H1 (cell line): ENCODE measurements at regions not wholly inside any gene's neighbourhood (a gene's known extent, or its start where the extent isn't known, plus 50 kb on each side); places are given as distances from the start of the nearest gene placed in this dataset.

Source experiments
- CTCF ChIA-PET: fragments of 300-600 bp; sonication (Branson Sonifier 250); formaldehyde crosslinking; loops from one replicate; lab custom pipeline; 2021; ENCODE audit not compliant: partially characterized antibody; lab: Charles Lee
- POLR2A ChIA-PET: fragments of 300-600 bp; sonication (Branson Sonifier 250); formaldehyde crosslinking; loops from one replicate; lab custom pipeline; 2021; ENCODE audit warnings: inconsistent platforms; ENCODE audit not compliant: partially characterized antibody; lab: Charles Lee
- DNase-seq, 2 experiments: peaks; one replicate each; pipeline versions ENCODE4 v3.0.0 to v3.0.0-alpha.2; 2010 to 2022; ENCODE audit warnings: low spot score in 2 of 2, low read depth in 1 of 2, mixed read lengths in 1 of 2
- FAIRE-seq: peaks from 2 replicates; lab custom pipeline; 2011; peaks lifted over from hg19 to GRCh38; lab: Jason Lieb, UNC
- H2AFZ ChIP-seq: 2 replicates; pipeline ENCODE4 v1.8.1; 2012; ENCODE audit warnings: low read length, inconsistent platforms
- H2AK5ac ChIP-seq: 2 replicates; pipeline ENCODE4 v1.6.1; 2013; ENCODE audit warnings: low read depth, low read length
- H2BK120ac ChIP-seq: replicated peaks from 2 replicates; pipeline ENCODE3; 2013; ENCODE audit warnings: low read depth, low read length, inconsistent platforms
- H2BK12ac ChIP-seq: 2 replicates; pipeline ENCODE4 v1.6.1; 2013; ENCODE audit warnings: low read depth, low read length
- H2BK15ac ChIP-seq: 2 replicates; pipeline ENCODE4 v1.6.1; 2013; ENCODE audit warnings: low read length
- H2BK20ac ChIP-seq: 2 replicates; pipeline ENCODE4 v1.6.1; 2013; ENCODE audit warnings: low read length
- H2BK5ac ChIP-seq: 2 replicates; pipeline ENCODE4 v1.6.1; 2013; ENCODE audit warnings: low read depth, low read length
- H3K14ac ChIP-seq: 2 replicates; pipeline ENCODE4 v1.6.1; 2013; ENCODE audit warnings: inconsistent platforms; ENCODE audit not compliant: insufficient read length
- H3K18ac ChIP-seq: 2 replicates; pipeline ENCODE4 v1.6.1; 2013; ENCODE audit warnings: low read length; ENCODE audit errors: extremely low read depth
- H3K23ac ChIP-seq: 2 replicates; pipeline ENCODE4 v1.6.1; 2013; ENCODE audit warnings: inconsistent platforms; ENCODE audit not compliant: insufficient read length
- H3K23me2 ChIP-seq: 2 replicates; pipeline ENCODE4 v1.6.1; 2013; ENCODE audit warnings: low read depth, low read length
- H3K27ac ChIP-seq: 2 replicates; pipeline ENCODE4 v1.6.1; 2011; ENCODE audit warnings: low read depth, low read length, inconsistent platforms
- H3K27me3 ChIP-seq, 4 experiments: replicated peaks in 1 of 4; 1 replicate in 1 of 4; 2 replicates in 3 of 4; pipeline versions ENCODE4 v1.6.1 to v1.8.1; 2011 to 2013; ENCODE audit warnings: low read length in 3 of 4, mild to moderate bottlenecking in 3 of 4, inconsistent platforms in 2 of 4, mixed read lengths in 2 of 4, moderate library complexity in 1 of 4; ENCODE audit not compliant: control insufficient read depth in 3 of 4, insufficient read depth in 3 of 4; ENCODE audit errors: extremely low read depth in 1 of 4
- H3K36me3 ChIP-seq, 4 experiments: 2 replicates each; pipeline versions ENCODE4 v1.6.1 to v1.8.1; 2011 to 2013; ENCODE audit warnings: mild to moderate bottlenecking in 4 of 4, low read length in 3 of 4, moderate library complexity in 2 of 4, control low read depth in 1 of 4, inconsistent platforms in 1 of 4; ENCODE audit not compliant: insufficient read depth in 4 of 4, control insufficient read depth in 2 of 4
- H3K4ac ChIP-seq: replicated peaks from 2 replicates; pipeline ENCODE3; 2013; ENCODE audit warnings: low read length, low read depth, mixed read lengths, inconsistent platforms; ENCODE audit not compliant: insufficient read length
- H3K4me1 ChIP-seq, 4 experiments: replicated peaks in 1 of 4; 1 replicate in 1 of 4; 2 replicates in 3 of 4; pipeline versions ENCODE4 v1.6.1 to v1.8.1; 2011 to 2013; ENCODE audit warnings: low read length in 3 of 4, inconsistent platforms in 2 of 4, mixed read lengths in 1 of 4; ENCODE audit not compliant: insufficient read depth in 4 of 4, control insufficient read depth in 3 of 4
- H3K4me2 ChIP-seq, 2 experiments: 2 replicates each; pipeline versions ENCODE4 v1.6.1 to v1.8.1; 2011 to 2013; ENCODE audit warnings: low read depth in 2 of 2, low read length in 2 of 2, control low read depth in 1 of 2, inconsistent platforms in 1 of 2, mild to moderate bottlenecking in 1 of 2; ENCODE audit not compliant: insufficient read depth in 1 of 2
- H3K4me3 ChIP-seq, 4 experiments: fragments of 200-600, 300-600 bp in 1 of 4; sonication (generic), shearing (Covaris generic), sonication (Bioruptor Twin) in 1 of 4; 2 replicates each; pipeline versions ENCODE4 v1.5.1 to v1.8.1; 2011 to 2016; ENCODE audit warnings: low read length in 4 of 4, low read depth in 3 of 4, control low read depth in 2 of 4, inconsistent platforms in 2 of 4, mild to moderate bottlenecking in 2 of 4, mixed read lengths in 1 of 4, moderate library complexity in 1 of 4; ENCODE audit not compliant: insufficient read depth in 2 of 4; ENCODE audit errors: extremely low read depth in 1 of 4
- H3K56ac ChIP-seq: replicated peaks from 2 replicates; pipeline ENCODE3; 2013; ENCODE audit warnings: low read depth, mild to moderate bottlenecking, mixed read lengths, low read length, inconsistent platforms; ENCODE audit not compliant: insufficient read length
- H3K79me1 ChIP-seq: 2 replicates; pipeline ENCODE4 v1.6.1; 2013; ENCODE audit warnings: low read depth, low read length, control low read depth
- H3K79me2 ChIP-seq, 2 experiments: 2 replicates each; pipeline versions ENCODE4 v1.6.1 to v1.8.1; 2012 to 2013; ENCODE audit warnings: low read length in 2 of 2, mild to moderate bottlenecking in 2 of 2, inconsistent platforms in 1 of 2; ENCODE audit not compliant: insufficient read depth in 2 of 2, control insufficient read depth in 1 of 2
- H3K9ac ChIP-seq, 4 experiments: replicated peaks in 1 of 4; 1 replicate in 1 of 4; 2 replicates in 3 of 4; pipeline versions ENCODE4 v1.6.1 to v1.8.1; 2011 to 2013; ENCODE audit warnings: low read depth in 3 of 4, low read length in 3 of 4, control low read depth in 2 of 4, mild to moderate bottlenecking in 2 of 4, moderate library complexity in 2 of 4, inconsistent platforms in 1 of 4; ENCODE audit errors: extremely low read depth in 1 of 4
- H3K9me3 ChIP-seq, 2 experiments: 2 replicates each; pipeline versions ENCODE4 v1.6.1 to v1.8.1; 2012 to 2013; ENCODE audit warnings: mild to moderate bottlenecking in 2 of 2, moderate library complexity in 2 of 2, control low read depth in 1 of 2, inconsistent platforms in 1 of 2, low read depth in 1 of 2, low read length in 1 of 2, mixed read lengths in 1 of 2; ENCODE audit not compliant: insufficient read depth in 2 of 2
- H4K20me1 ChIP-seq, 2 experiments: replicated peaks in 1 of 2; 2 replicates each; pipeline versions ENCODE3 to v1.8.1; 2011 to 2013; ENCODE audit warnings: inconsistent platforms in 2 of 2, low read length in 2 of 2, mild to moderate bottlenecking in 1 of 2; ENCODE audit not compliant: insufficient read depth in 2 of 2, control insufficient read depth in 1 of 2
- H4K5ac ChIP-seq: 2 replicates; pipeline ENCODE4 v1.6.1; 2013; ENCODE audit warnings: low read length, low read depth, mixed read lengths, inconsistent platforms; ENCODE audit not compliant: insufficient read length
- H4K8ac ChIP-seq: 2 replicates; pipeline ENCODE4 v1.8.0; 2013; ENCODE audit warnings: mild to moderate bottlenecking, moderate library complexity, low read length, inconsistent platforms; ENCODE audit not compliant: insufficient read depth; ENCODE audit errors: extremely low read depth
- H4K91ac ChIP-seq: replicated peaks from 2 replicates; pipeline ENCODE3; 2013; ENCODE audit warnings: low read length, mixed read lengths, inconsistent platforms; ENCODE audit not compliant: insufficient read length
- RFX5 ChIP-seq: IDR thresholded peaks from 2 replicates; pipeline ENCODE4 v1.6.1; 2011; ENCODE audit warnings: low read depth, low read length, improper control_type of control experiment, borderline replicate concordance
- WGBS, 2 experiments: shearing (Covaris generic) in 1 of 2; methylation state at CpG; one replicate each; pipeline versions ENCODE4 v1.1.6 to v1.1.7; 2013 to 2015; ENCODE audit warnings: low lambda C conversion rate in 2 of 2, mixed read lengths in 2 of 2, inconsistent platforms in 1 of 2, low coverage in 1 of 2, missing lambda C conversion rate in 1 of 2; ENCODE audit not compliant: insufficient replicate concordance in 2 of 2, insufficient coverage in 1 of 2, insufficient read length in 1 of 2; ENCODE audit errors: extremely low coverage in 1 of 2, missing lambda C conversion rate in 1 of 2; 5-methylcytosine and 5-hydroxymethylcytosine counted together

GRCh38 chr2:81872006-81872405 is 1567.5 kb upstream of the LRRTM1 start:
- Histone ChIP-seq H2BK20ac (no peak overlapping the region), H3K27me3 (no peaks in the 10 kb centered on the region), H4K5ac (no peak overlapping the region), H4K20me1 (no peaks in the 10 kb centered on the region), H2BK12ac (no peak overlapping the region), H2BK5ac (no peak overlapping the region), H3K4me1 (no peaks in the 10 kb centered on the region), H3K27ac (no peak overlapping the region), H3K9me3 (no peaks in the 10 kb centered on the region), H2AFZ (no peak overlapping the region), H3K56ac (no peak overlapping the region), H3K4ac (no peak overlapping the region), H3K4me3 (no peak overlapping the region), H3K9ac (no peak overlapping the region), H2BK15ac (no peak overlapping the region), H3K23me2 (no peaks in the 10 kb centered on the region), H3K36me3 (no peaks in the 10 kb centered on the region), H3K4me2 (no peak overlapping the region), H3K14ac (no peak overlapping the region), H3K23ac (no peak overlapping the region), H3K79me2 (no peaks in the 10 kb centered on the region), H2BK120ac (no peak overlapping the region), H2AK5ac (no peak overlapping the region), H4K8ac (no peak overlapping the region), H4K91ac (no peak overlapping the region), H3K18ac (no peak overlapping the region), H3K79me1 (no peaks in the 10 kb centered on the region)
- ChIA-PET CTCF (no interaction called here), POLR2A (no interaction called here)
- 93% methylated on average over 1 of the region's 1 CpG; no CpG with 5 or more reads in 1 of the 2 experiments for WGBS, 2 experiments
- TF ChIP-seq RFX5: no peak
- FAIRE-seq (no peak), DNase-seq (no peak)
